ENCODE measurements at regions not wholly inside any gene's neighbourhood (a gene's known extent, or its start where the extent isn't known, plus 50 kb on each side); places are given as distances from the start of the nearest gene placed in this dataset.

- no peak overlapping the region for H4K8ac ChIP-seq (ENCODE audit: extremely low read depth, insufficient read depth, low read length)
- no peaks in the 10 kb centered on the region for H3K9me3 ChIP-seq (ENCODE audit: insufficient read depth in 2 of 2, low read depth in 1 of 2, low read length in 1 of 2)
- no peak overlapping the region for H3K18ac ChIP-seq (ENCODE audit: extremely low read depth, low read length)
- no peak overlapping the region for H4K5ac ChIP-seq (ENCODE audit: insufficient read length, low read depth, low read length)
- H2AFZ ChIP-seq (ENCODE audit: low read length), result no peak overlapping the region
- no peak overlapping the region for H3K14ac ChIP-seq (ENCODE audit: insufficient read length)
- H4K20me1 ChIP-seq (replicated peaks in 1 of 2; ENCODE audit: control insufficient read depth in 1 of 2, insufficient read depth in 2 of 2, low read length in 2 of 2), result no peaks in the 10 kb centered on the region
- H3K56ac ChIP-seq (replicated peaks; ENCODE audit: insufficient read length, low read depth, low read length), result no peak overlapping the region
- no peak overlapping the region for H3K4me2 ChIP-seq (ENCODE audit: insufficient read depth in 1 of 2, low read depth in 2 of 2, low read length in 2 of 2)
- no peak overlapping the region for H3K27ac ChIP-seq (ENCODE audit: low read depth, low read length)
- no peak overlapping the region for H2BK20ac ChIP-seq (ENCODE audit: low read length)
- H3K23ac ChIP-seq (ENCODE audit: insufficient read length), result no peak overlapping the region
- H3K9ac ChIP-seq (replicated peaks in 1 of 4; ENCODE audit: extremely low read depth in 1 of 4, low read depth in 3 of 4, low read length in 3 of 4), result no peak overlapping the region
- no peak overlapping the region for H4K91ac ChIP-seq (replicated peaks; ENCODE audit: insufficient read length, low read length)
- no peak overlapping the region for H2BK15ac ChIP-seq (ENCODE audit: low read length)
- H3K27me3 ChIP-seq (replicated peaks in 1 of 4; ENCODE audit: control insufficient read depth in 3 of 4, extremely low read depth in 1 of 4, insufficient read depth in 3 of 4, low read length in 3 of 4), result no peaks in the 10 kb centered on the region
- ChIA-PET POLR2A (ENCODE audit: partially characterized antibody) (interaction anchor here (0.9 kb wide), 1 partner anchor 1407 kb away, joined by 3 read pairs; no protein-coding TSS in a partner anchor), CTCF (ENCODE audit: partially characterized antibody) (interaction anchor here (0.6 to 2.5 kb wide), 20 partner anchors 10 to 1529 kb away, joined by 3 to 13 read pairs (median 3); no protein-coding TSS in a partner anchor)
- 56% methylated on average over 7 of the region's 7 CpGs; no CpG with 5 or more reads in 1 of the 2 experiments for WGBS, 2 experiments (ENCODE audit: extremely low coverage in 1 of 2, insufficient coverage in 1 of 2, insufficient read length in 1 of 2, insufficient replicate concordance in 2 of 2, low coverage in 1 of 2, low lambda C conversion rate in 2 of 2, missing lambda C conversion rate in 1 of 2)
- no peaks in the 10 kb centered on the region for H3K23me2 ChIP-seq (ENCODE audit: low read depth, low read length)
- H2BK12ac ChIP-seq (ENCODE audit: low read depth, low read length), result no peak overlapping the region
- no peaks in the 10 kb centered on the region for H3K36me3 ChIP-seq (ENCODE audit: control insufficient read depth in 2 of 4, insufficient read depth in 4 of 4, low read length in 3 of 4)
- no peak for DNase-seq (ENCODE audit: low read depth in 1 of 2, low spot score in 2 of 2)
- no peaks in the 10 kb centered on the region for H3K79me1 ChIP-seq (ENCODE audit: low read depth, low read length)
- H3K4me1 ChIP-seq (replicated peaks in 1 of 4; ENCODE audit: control insufficient read depth in 3 of 4, insufficient read depth in 4 of 4, low read length in 3 of 4), result no peaks in the 10 kb centered on the region; a peak in 2 of 7 replicates
- H3K79me2 ChIP-seq (ENCODE audit: control insufficient read depth in 1 of 2, insufficient read depth in 2 of 2, low read length in 2 of 2), result no peaks in the 10 kb centered on the region
- no peak overlapping the region for H2BK5ac ChIP-seq (ENCODE audit: low read depth, low read length)
- no peak overlapping the region for H3K4me3 ChIP-seq (ENCODE audit: extremely low read depth in 1 of 4, insufficient read depth in 2 of 4, low read depth in 3 of 4, low read length in 4 of 4)
- H2AK5ac ChIP-seq (ENCODE audit: low read depth, low read length), result no peak overlapping the region
- FAIRE-seq, result peak; percentile 92
- no peak overlapping the region for H3K4ac ChIP-seq (replicated peaks; ENCODE audit: insufficient read length, low read depth, low read length)
- no peak overlapping the region for H2BK120ac ChIP-seq (replicated peaks; ENCODE audit: low read depth, low read length)
- TF ChIP-seq CTCF (IDR thresholded peaks at IDR 0.05; ENCODE audit: control extremely low read depth in 1 of 3, insufficient read depth in 1 of 3, low read depth in 1 of 3, low read length in 3 of 3) (peak; percentile 70 to 77 (median 71)), JUN (IDR thresholded peaks at IDR 0.05; ENCODE audit: low read depth, low read length) (no peak), SIN3A (conservative IDR thresholded peaks at IDR 0.05 in 1 of 2, IDR thresholded peaks at IDR 0.05 in 1 of 2; ENCODE audit: low read depth in 1 of 2, low read length in 2 of 2) (no peak), EGR1 (IDR thresholded peaks at IDR 0.05; ENCODE audit: borderline replicate concordance, low read depth, low read length) (no peak), JUND (IDR thresholded peaks at IDR 0.05; ENCODE audit: low read length) (no peak), USF2 (IDR thresholded peaks at IDR 0.05; ENCODE audit: low read length) (no peak), GTF2F1 (IDR thresholded peaks at IDR 0.05; ENCODE audit: borderline replicate concordance, low read depth, low read length) (no peak), RAD21 (IDR thresholded peaks at IDR 0.05 in 1 of 2, conservative IDR thresholded peaks at IDR 0.05 in 1 of 2; ENCODE audit: low read depth in 2 of 2, low read length in 2 of 2) (peak; percentile 80), TEAD4 (IDR thresholded peaks at IDR 0.05; ENCODE audit: low read depth, low read length) (peak; percentile 79)
Measured at GRCh38 chr6:97440590-97441176, 157.7 kb upstream of the MMS22L start.
